ENCODE measurements at regions not wholly inside any gene's neighbourhood (a gene's known extent, or its start where the extent isn't known, plus 50 kb on each side); places are given as distances from the start of the nearest gene placed in this dataset.

DNA sequence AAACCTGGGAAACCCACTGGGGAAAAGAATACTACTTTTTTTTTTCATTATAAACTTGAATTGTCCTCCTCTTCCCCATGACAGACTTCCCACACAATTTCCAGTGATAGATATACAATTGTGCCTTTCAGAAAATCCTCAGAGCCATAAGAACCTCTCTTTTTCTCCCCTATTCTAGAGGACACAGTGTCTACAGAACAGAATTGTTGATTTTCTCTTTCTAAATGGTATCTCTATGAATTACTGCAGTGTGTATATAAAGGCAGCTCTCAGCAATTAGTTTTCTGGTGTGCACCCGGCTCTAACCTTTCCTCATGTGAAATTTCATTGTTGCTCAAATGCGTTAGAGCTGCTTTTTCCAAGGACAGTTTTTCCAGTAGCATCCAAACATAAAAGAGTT is 430.1 kb downstream of the TUSC7 start:
- intact Hi-C loops (cut with DNase I, micrococcal nuclease) = no loop called here
- no peak for TF ChIP-seq CTCF (IDR thresholded peaks at IDR 0.05)
- Histone ChIP-seq H3K9me3 (no peaks in the 10 kb centered on the region), H3K4me3 (no peak overlapping the region), H3K4me1 (ENCODE audit: low read depth) (no peaks in the 10 kb centered on the region), H3K36me3 (ENCODE audit: low read depth) (no peaks in the 10 kb centered on the region)
- DNase-seq (no peak), ATAC-seq (no peak)

DNA sequence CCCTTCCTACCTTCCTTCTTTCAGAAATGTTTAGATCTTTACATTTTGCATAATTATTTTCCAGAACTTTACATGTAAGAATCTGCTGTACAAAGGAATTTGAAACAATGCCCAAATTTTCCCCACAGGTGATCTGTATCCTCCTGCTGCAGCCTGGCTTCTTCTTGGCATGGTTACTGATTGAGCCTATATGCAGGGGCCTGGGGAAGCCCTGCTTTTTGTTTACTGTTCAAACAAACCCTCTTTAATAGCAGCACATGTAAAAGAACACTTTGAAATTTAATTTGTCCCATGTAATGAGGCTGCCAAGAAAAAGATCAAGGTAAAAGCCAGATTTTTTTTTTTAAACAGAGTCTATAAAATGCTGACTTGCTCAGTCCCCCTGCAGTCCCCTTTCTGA is 432.2 kb downstream of the TUSC7 start:
- Histone ChIP-seq H3K4me3 (no peak overlapping the region), H3K4me1 (ENCODE audit: low read depth) (no peaks in the 10 kb centered on the region), H3K9me3 (no peaks in the 10 kb centered on the region), H3K36me3 (ENCODE audit: low read depth) (no peaks in the 10 kb centered on the region)
- intact Hi-C loops (cut with DNase I, micrococcal nuclease) = no loop called here
- TF ChIP-seq CTCF (IDR thresholded peaks at IDR 0.05) = no peak
- DNase-seq (no peak), ATAC-seq (no peak)

DNA sequence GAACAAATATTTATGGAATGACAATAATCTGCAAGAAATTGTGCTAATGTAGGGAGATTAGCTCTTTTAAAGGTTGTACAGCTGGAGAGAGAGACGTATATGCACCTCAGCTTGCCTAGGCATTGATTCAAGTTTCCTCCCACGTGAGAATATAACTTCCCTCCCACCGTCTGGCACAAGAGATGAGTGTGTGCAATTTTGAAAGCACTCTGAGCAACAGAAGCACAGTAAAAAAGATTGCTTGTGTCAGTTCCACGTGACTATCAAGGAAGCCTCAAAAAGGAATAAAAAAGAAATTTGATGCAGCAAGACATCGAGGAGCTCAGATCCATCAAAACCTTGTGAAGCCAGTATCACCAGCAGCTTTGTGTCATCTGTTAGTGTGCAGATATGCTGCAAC is 435.3 kb downstream of the TUSC7 start:
- DNase-seq (no peak), ATAC-seq (no peak)
- no peaks in the 10 kb centered on the region for H3K36me3 ChIP-seq (ENCODE audit: low read depth)
- H3K4me1 ChIP-seq (ENCODE audit: low read depth) = no peaks in the 10 kb centered on the region
- intact Hi-C loops (cut with DNase I, micrococcal nuclease) = no loop called here
- no peaks in the 10 kb centered on the region for H3K9me3 ChIP-seq
- TF ChIP-seq CTCF (IDR thresholded peaks at IDR 0.05) = no peak
- no peak overlapping the region for H3K4me3 ChIP-seq

- no peaks in the 10 kb centered on the region for H3K9me3 ChIP-seq
- intact Hi-C loops (cut with DNase I, micrococcal nuclease) = no loop called here
- TF ChIP-seq CTCF (IDR thresholded peaks at IDR 0.05) = no peak
- H3K4me3 ChIP-seq = no peak overlapping the region
- H3K36me3 ChIP-seq (ENCODE audit: low read depth) = no peaks in the 10 kb centered on the region
- no peaks in the 10 kb centered on the region for H3K4me1 ChIP-seq (ENCODE audit: low read depth)
- ATAC-seq (no peak), DNase-seq (no peak)
These were observed 436.1 kb downstream of the TUSC7 start for GRCh38 chr3:117145677-117146076.

- no peak for ATAC-seq
- H3K36me3 ChIP-seq (ENCODE audit: low read depth) = no peaks in the 10 kb centered on the region
- intact Hi-C loops (cut with DNase I, micrococcal nuclease) = no loop called here
- no peaks in the 10 kb centered on the region for H3K9me3 ChIP-seq
- no peak for DNase-seq
- TF ChIP-seq CTCF (IDR thresholded peaks at IDR 0.05) = no peak
- no peaks in the 10 kb centered on the region for H3K4me1 ChIP-seq (ENCODE audit: low read depth)
- H3K4me3 ChIP-seq = no peak overlapping the region
These were observed 437.0 kb downstream of the TUSC7 start for GRCh38 chr3:117146571-117146970.

GRCh38 chr3:117149584-117149983 is 440.0 kb downstream of the TUSC7 start:
- Histone ChIP-seq H3K4me1 (ENCODE audit: low read depth) (no peaks in the 10 kb centered on the region), H3K4me3 (no peak overlapping the region), H3K9me3 (no peaks in the 10 kb centered on the region), H3K36me3 (ENCODE audit: low read depth) (no peaks in the 10 kb centered on the region)
- intact Hi-C loops (cut with DNase I, micrococcal nuclease) = no loop called here
- TF ChIP-seq CTCF (IDR thresholded peaks at IDR 0.05) = no peak
- DNase-seq (no peak), ATAC-seq (no peak)
